HG02798 (cell line): ENCODE measurements at regions not wholly inside any gene's neighbourhood (a gene's known extent, or its start where the extent isn't known, plus 50 kb on each side); places are given as distances from the start of the nearest gene placed in this dataset.

Experiments used
- ATAC-seq: cut with Tn5 transposase; IDR thresholded peaks from one replicate; pipeline ENCODE4 v1.9.1; 2021; ENCODE audit warnings: mild to moderate bottlenecking; ENCODE audit not compliant: unreplicated experiment, poor library complexity

DNA sequence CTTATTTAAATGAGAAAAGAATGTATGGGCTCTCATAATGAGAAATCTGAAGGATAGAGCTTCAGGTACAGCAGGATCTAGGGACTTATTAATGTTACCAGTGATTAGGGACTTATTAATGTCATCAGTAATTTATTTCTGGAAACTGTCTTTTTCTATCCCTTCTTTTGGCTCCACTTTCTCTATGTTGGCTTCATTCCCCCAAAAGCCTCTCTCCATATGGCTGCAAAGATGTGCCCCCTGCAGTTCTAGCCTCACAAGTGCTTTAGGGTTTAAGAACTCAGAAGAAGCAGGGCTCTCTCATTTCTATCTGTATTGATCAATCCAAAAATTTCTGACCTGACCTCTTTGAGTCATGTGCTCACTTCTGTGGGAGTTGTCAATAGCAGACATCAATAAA is 480.9 kb downstream of the TXNL1 start:
- ATAC-seq: no peak

DNA sequence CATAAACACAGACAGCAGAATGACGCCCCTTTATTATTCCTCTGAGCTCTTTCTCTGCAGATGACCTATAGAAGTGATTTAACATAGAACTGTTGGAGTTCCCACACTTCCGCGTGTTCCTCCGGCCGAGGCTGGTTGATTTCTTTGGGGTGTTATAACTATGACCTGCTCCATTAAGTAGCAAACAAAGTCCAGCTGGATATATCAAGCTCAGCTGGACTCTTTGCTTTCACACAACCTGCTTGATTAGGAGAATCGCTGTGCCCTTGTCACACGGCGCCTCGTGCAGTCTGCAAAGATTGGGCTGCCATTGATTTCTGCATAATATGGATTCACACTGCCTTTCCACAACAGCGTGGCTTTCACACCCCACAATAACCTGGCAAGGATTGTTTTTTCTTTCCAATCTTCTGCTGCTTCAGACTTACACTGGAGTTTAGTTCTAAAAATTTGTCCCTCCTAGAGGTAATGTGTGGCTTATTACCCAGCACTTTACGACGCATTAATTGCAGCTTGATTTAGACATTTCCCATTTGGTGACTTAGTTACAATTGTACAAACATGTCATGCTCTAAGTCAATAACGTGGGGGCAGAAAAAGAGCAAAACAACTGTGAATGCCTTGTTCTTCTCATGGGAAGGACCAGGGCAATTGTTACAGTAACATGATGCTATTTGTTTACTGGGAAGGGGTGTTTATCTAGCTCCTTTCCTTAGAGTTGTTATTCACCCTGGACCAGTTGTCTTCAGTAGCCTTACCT is 485.7 kb downstream of the TXNL1 start:
- ATAC-seq: no peak

DNA sequence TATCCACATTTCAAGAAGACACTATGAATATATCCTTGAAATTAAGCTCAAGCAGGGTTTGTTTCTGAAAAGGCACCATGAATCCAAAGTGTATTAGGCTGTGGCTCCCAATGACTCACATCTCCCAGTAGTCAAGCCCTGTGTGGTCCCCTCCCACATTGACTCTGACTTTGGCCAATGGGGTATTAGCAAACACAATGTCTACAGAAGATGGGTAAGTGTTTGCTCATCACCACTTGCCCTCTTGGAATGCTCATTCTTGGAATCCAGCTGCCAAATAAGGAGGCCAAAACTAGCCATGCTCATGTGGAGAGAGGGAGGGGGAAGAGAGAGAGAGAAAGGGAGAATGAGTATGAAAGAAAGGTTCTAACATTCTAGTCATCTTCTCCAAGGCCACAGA is 490.0 kb downstream of the TXNL1 start:
- no peak for ATAC-seq

DNA sequence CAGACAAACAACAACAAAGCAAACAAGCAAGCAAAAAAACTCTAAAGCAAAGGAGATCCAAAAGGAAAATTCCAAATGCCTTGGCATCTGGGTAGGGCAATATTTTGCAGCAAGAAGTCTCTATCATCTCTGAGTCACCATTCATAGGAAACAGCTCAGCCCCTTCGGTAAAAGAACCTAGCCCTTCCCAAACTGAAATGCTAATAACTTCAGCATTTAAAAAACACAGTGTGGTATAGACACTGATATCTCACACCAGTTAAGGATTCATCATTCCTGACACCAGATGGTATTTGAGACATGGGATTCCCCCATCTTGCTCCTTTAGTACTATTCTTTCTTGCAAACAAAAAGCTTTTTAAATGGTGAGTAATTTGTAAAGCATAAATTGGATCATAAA is 491.8 kb downstream of the TXNL1 start:
- ATAC-seq: no peak

DNA sequence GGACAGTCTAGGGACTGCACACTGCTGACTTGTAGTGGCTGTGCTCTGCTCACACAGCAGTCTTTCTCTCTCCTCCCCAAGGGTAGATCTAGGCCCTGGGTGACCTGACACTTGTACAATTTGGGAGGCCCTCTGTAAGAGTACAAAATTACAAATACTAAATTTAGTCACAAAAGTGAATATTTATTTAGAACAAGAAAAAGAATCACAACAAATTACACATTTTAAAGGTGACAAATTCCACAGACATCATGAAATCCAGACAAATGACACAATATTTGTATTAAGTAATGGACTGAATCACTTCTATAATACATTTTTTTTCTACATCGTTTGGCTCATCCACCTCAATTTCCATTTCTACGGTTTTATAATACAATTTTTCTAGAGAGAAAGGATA is 496.4 kb downstream of the TXNL1 start:
- no peak for ATAC-seq

DNA sequence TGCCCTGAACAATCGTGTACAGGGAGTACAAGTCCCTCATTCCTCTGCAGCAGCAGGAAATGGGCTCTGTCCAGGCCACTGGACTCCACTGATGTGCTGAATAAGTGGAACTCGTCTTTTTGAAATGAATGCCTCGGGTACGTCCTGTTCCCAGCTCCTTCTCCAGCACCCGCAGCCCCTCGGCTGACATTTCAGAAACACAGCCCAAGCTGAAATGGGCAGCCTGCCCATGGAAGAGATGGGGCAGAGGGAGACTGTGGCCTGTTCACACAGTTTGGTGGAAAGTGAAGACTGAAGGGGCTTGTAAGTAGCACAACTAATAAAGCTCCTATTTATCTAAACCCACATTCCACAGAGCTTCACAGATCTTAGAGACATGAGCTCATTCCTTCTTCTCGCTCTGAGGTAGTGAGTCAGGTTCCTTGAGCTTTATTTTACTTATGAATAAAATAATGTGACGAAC is 498.6 kb downstream of the TXNL1 start:
- ATAC-seq: no peak

DNA sequence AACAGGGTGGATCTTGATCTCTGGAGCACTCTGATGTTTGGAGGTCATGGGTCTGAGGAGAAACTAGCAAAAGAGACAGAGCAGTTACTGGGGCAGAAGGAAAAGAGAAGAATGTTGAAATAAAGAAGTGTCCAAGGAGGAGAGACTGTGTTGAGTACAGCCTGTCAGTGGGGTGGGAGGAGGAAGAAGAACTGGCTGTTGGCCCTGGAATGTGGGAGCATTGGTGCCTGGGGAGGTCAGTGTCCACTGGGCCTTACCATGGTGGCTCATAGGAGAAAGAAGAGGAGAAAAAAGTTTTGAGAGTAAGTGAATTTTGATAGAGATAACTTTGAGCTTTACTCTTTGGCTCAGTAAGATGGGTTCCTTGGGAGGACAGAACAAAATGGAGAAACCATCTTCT is 499.0 kb downstream of the TXNL1 start:
- no peak for ATAC-seq

DNA sequence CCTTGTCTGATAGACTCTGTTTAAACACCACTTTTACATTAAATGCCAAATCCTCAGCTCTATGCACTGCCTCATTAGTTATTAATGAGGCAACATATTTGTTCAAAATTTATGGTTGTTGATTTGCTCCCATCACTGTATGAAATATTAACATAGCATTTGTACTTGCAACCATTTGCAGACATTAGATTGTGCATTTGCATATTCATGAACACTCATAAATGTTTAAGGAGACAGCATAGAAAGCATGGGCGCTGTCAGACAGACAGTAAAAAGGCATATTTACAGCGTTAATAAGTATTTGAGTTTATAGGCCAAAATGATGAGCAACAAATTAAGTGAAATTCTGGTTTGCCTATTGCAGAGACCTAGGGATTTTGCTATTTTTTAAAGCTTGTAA is 502.3 kb downstream of the TXNL1 start:
- ATAC-seq: no peak

DNA sequence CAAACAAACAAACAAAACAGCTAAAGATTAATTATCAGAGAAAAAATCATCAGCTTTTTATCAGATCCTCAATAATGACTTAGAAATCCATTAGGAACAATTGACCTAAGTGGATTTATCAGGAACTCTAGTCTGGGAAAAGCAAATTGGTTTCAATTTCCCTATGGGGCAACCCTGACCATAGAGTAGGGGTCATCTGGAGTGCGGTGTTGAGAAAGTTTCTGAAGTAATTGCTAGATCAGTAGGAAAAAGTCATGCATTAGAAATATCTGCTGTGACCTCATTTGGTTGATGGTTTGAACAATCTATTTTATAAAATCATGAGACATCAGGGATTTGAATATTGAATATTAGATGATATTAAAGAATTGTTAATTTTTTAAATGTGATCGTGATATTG is 507.9 kb downstream of the TXNL1 start:
- ATAC-seq: no peak

DNA sequence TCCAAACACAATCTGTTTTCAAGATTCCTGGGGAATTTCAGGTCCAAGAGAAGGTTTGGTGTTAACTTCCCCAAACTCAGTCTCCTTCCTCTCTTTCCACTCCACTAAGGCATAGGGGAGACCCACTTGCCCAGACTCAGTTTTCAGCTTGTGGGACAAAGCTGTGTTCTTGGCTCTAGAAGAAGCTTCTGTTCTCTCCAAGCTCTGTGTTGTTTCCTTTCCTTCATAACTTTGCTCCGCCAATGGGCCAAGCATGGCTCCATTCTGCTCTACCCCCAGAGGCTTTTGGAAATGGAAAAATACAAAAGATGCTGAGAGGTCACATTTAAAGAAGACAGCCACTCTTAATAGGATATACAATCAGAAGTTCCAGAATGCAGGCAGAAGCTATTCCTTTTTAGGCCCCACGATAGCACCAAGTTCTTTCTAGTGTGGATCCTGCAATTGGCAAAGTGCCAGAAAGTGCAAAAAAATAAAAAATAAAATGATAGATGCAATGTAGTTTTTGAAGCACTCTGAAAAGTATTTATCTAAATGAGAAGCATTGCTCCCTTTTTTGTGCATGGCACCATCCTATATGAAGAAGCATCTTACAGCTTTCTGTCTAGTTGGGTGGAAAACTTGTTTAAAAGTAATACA is 510.1 kb downstream of the TXNL1 start:
- ATAC-seq: no peak

DNA sequence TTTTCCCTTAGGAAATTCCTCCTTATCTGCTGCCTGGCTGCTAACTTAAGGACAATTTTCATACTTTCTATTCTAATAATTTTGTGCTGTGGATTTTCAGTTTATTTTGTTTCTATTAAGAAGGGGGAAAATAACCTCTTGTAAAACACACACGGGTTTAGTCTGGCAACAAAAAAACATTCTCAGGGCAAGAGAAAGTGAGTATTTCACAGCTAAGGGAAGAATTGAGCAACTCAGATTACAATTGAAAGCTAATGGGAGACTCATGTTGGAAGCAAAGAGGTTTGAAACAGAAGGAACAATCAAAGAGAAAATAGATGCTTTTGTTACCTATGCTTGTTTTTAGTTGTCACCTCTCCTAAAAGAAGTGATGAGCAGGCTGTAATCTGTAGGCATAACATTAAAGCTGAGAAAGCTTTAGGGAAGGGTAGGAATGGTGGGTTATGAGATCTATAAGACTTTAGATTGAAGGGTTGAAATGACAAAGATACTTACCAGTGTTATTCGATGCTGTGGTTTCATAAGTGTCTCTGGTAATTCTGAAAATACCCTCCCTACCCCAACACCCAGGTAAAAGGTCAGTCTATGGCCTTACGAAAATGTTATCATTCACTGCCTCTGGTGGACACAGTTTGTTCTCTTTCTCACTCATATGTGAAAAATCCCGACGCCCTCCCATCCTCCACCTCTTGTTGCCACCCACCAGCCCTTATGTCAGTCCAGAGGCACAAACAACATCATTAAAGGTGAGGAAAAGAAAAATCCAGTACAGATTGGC is 510.9 kb downstream of the TXNL1 start:
- ATAC-seq: no peak

DNA sequence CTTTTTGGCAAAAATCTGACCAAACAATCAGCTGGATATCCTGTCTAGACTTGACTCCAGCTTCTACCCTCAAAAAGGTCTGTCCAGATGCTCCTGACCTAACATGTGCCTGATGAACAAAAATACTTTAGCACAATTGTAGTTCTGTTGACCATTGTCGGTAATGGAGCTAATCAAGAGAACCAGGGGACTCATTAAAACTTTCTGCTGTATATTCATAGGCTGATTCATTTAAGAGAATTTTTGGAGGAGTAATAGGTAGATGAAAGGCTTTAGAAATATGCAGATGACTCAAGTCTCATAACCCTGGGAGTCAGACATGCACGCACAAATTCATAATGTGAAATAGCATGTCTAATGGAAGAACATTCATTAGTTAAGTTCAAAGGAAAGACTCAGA is 514.2 kb downstream of the TXNL1 start:
- no peak for ATAC-seq

DNA sequence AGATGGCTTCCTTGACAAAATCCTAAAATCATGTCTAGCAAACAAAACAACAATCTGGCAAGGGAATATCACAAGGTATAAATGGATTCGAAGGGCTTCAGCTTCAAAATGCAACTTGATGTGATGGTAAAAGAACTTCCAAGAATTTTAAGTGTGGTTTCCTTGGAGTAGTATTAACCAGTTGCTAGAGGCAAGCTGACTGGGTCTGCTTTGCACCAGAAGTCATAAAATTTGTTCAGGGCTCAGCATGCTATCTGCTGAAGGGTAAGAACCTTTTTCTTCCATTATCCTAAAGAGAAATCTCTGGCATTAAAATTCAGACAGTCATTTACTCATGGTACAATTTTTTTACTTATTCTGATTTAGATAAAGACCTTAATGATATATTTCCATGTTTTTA is 516.7 kb downstream of the TXNL1 start:
- ATAC-seq: no peak

DNA sequence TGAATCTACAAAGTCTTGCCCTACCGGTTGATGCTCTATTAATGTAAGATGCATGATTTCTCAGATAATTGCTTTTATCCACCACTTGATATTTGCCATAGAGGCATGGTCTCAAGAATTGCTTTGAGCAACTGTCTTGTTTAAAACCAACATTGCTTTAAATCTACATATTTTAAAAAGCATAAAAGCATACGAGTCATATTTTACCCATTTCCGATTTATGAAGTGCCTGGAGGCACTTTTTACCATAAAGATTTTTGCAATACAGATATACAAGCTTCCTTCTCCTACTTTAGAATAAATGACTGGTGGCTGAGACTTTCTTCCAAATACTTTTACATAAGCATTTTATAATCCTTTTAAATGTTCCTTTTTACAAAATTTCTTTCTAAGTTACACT is 517.6 kb downstream of the TXNL1 start:
- ATAC-seq: no peak

DNA sequence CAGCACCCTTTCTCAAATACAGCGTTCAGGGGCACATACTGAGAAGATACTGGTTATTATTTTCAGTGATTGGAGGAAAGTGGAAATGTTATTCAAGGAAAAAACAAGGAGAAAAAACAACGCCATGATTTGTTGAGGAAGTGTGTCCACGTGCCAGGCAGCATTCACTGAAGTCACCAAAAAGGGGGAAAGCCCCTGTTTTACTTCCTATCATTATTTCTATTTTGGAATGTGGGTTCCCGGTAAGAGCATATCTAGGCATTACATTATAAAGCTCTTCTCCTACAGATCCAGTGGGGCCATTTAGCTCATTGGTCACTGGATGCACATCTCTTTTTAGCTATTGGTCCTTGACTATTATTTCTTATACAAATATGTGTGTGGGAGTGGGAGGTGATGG is 518.7 kb downstream of the TXNL1 start:
- no peak for ATAC-seq

DNA sequence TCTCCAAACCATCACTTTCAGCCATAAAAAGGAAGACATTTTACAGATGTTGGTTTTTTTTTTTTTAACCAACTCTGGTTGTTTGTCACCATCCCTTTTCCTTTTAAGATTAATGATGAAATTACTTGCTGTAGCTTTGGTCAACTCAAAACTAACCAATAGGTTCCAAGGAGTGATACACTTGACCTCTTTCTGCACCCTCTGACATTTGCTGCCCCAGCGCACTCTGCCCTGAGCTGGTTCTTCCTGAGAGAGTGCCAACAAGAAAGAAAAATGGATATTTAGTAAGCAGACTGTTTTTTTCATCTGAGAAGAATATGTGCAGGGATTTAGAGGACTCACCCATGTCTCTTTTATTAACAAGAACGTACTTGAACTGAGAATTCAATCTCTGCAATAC is 520.0 kb downstream of the TXNL1 start:
- ATAC-seq: no peak

DNA sequence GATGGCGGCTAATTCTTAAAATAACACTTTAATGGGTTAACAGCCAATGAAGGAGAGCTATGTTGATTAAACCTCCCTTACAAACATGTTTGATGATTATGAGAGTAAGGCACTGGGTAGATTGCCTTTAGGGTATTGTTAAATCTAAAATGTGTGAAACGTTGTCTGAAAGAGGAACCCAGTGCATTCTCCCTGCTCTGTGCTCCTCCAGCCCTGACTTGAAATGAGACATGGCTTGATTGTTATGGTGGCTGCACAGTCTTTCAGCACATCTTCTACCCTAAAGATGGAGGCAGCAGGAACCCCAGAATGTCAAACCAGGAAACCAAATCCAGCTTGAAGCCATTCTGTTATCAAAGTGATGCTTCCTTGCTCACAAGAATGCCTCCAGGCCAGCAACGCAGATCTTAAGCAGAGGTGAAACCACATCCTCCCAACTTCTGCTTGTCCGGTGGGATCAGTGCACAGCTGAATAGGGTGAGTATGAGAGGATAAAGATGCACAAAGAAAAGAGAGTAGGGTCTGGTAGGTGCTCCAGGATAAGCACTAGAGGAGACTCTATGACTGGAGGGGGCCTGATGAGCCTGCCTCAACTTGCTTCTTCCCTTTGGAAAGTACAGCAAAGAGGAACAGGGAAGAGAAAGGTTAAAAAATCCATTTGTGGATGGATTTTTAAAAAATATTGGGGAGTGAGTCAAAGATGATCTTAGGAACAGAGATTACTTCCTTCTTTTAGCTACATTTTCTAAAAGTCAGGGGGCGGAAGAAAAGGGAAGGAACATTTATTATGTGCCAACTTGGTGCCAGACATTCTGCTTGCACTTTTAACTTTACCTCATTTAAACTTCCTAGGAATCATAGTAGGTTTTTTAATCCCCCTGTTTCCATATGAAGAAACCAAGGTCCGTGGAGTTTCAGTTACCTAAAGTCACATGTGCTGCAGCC is 523.0 kb downstream of the TXNL1 start:
- ATAC-seq: no peak

DNA sequence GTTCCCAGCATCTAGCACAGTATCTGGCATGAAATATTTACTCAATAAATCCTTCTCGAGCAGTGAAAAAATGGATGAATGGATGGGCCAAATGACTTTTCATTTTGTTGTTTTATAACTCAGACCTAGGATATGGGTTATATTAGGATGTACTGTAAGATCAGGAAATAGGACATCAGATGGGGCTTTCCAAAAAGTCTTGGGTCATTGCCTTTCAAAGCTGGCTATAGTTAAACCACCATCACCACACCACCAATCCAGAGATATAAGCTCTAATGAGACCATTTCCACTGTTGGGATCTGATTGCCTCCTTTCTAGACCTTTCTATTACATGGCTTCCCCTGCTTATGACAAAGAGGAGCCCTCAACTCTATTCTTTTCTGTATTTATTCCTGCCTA is 525.0 kb upstream of the TCF4 start:
- no peak for ATAC-seq

DNA sequence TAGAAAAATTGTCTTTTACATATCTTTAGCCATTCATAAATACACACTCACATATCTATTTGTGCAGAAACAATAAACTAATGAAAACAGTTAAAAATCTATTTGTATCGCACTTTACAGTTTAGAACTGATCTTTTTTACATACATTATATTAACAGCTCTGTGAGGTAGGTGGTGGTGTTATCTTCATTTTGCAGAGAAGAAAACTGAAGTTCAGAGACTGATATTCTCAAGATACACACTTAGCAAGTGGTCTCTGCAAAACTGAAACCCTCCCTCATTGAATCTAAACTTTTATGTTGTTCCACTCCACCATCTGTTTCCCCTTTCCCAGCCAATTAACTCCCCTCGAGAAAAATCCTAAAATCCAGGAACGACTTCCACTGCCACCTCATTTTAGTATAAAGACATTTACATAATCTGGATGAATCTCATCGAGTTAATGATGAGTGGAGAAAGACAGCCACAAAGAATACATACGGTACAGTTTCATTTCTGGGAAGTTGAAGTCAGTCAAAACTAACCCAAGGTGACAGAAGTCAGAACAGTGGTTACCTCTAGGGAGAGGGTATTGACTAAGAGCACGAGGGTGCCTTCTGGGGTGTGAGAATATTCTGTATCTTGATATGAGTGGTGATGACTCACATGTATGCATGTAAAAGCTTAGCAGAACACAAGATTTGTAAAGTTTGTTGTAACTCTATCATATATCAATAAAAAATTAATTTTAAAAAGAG is 524.2 kb upstream of the TCF4 start:
- ATAC-seq: peak; percentile 96

DNA sequence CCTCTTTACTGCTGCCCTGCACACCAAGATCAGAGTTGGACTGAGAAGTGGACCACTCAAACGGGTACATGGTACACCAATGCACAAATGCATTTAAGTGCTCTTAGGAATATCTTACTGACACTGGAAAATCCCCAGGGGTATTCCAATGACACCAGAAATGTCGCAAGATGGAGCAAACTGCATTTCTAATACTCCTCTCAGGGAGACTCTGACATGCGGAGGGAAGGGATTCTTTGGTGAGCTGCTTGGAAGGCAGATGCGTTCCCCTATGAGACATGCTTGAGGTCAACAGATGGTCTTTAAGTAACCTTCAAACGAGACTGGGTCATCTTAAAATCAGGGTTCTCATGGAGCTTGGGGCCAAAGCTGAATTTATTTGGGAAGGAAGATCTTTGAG is 521.8 kb upstream of the TCF4 start:
- no peak for ATAC-seq
